HEK293T (cell line): ENCODE measurements at regions not wholly inside any gene's neighbourhood (a gene's known extent, or its start where the extent isn't known, plus 50 kb on each side); places are given as distances from the start of the nearest gene placed in this dataset.

Source experiments
- CTCF ChIA-PET: fragments of 350-600 bp; formaldehyde crosslinking; extraction: SDS; loops from one replicate; lab custom pipeline; 2021; ENCODE audit warnings: antibody characterized with exemption, inconsistent platforms; lab: Yijun Ruan, JAX
- POLR2A ChIA-PET: fragments of 350-600 bp; formaldehyde crosslinking; extraction: SDS; loops from one replicate; lab custom pipeline; 2020; ENCODE audit warnings: antibody characterized with exemption, inconsistent platforms; lab: Yijun Ruan, JAX
- DNase-seq: peaks from one replicate; pipeline ENCODE4 v3.0.0; 2012; ENCODE audit warnings: mixed read lengths; ENCODE audit errors: extremely low spot score
- ARNT ChIP-seq: fragments of 450-650 bp; IDR thresholded peaks from 2 replicates; pipeline ENCODE4 v1.6.1; 2017; ENCODE audit warnings: mild to moderate bottlenecking
- BHLHE40 ChIP-seq: fragments of 450-650 bp; IDR thresholded peaks from 2 replicates; pipeline ENCODE4 v1.6.1; 2016; ENCODE audit warnings: mild to moderate bottlenecking, moderate library complexity, borderline replicate concordance
- CTBP1 ChIP-seq: fragments of 450-650 bp; IDR thresholded peaks from 2 replicates; pipeline ENCODE4 v1.6.1; 2016; ENCODE audit warnings: borderline replicate concordance
- ELF4 ChIP-seq: fragments of 450-650 bp; IDR thresholded peaks from 2 replicates; pipeline ENCODE4 v1.6.1; 2017; ENCODE audit warnings: antibody characterized with exemption
- FOXA1 ChIP-seq: fragments of 450-650 bp; IDR thresholded peaks from 2 replicates; pipeline ENCODE4 v1.6.1; 2016; ENCODE audit warnings: mild to moderate bottlenecking
- FOXK2 ChIP-seq: fragments of 450-650 bp; IDR thresholded peaks from 2 replicates; pipeline ENCODE4 v1.6.1; 2016; ENCODE audit warnings: mild to moderate bottlenecking
- FOXM1 ChIP-seq: fragments of 450-650 bp; IDR thresholded peaks from 2 replicates; pipeline ENCODE4 v1.6.1; 2017; ENCODE audit warnings: mild to moderate bottlenecking, borderline replicate concordance
- HDGF ChIP-seq: fragments of 450-650 bp; IDR thresholded peaks from 2 replicates; pipeline ENCODE4 v1.6.1; 2017; ENCODE audit warnings: antibody characterized with exemption, borderline replicate concordance
- L3MBTL2 ChIP-seq: fragments of 450-650 bp; conservative IDR thresholded peaks from 2 replicates; pipeline ENCODE4 v1.6.1; 2016; ENCODE audit warnings: mild to moderate bottlenecking
- LEF1 ChIP-seq: fragments of 450-650 bp; IDR thresholded peaks from 2 replicates; pipeline ENCODE4 v1.6.1; 2017; ENCODE audit warnings: mild to moderate bottlenecking, borderline replicate concordance
- NFRKB ChIP-seq: fragments of 450-650 bp; IDR thresholded peaks from 2 replicates; pipeline ENCODE4 v1.6.1; 2016; ENCODE audit warnings: mild to moderate bottlenecking, moderate library complexity
- SP1 ChIP-seq: fragments of 450-650 bp; IDR thresholded peaks from 2 replicates; pipeline ENCODE4 v1.6.1; 2017
- SUZ12 ChIP-seq: fragments of 450-650 bp; IDR thresholded peaks from 2 replicates; pipeline ENCODE4 v1.6.1; 2016; ENCODE audit warnings: mild to moderate bottlenecking
- TARDBP ChIP-seq: fragments of 450-650 bp; IDR thresholded peaks from 2 replicates; pipeline ENCODE4 v1.6.1; 2016
- ZNF384 ChIP-seq: fragments of 450-650 bp; IDR thresholded peaks from 2 replicates; pipeline ENCODE4 v1.6.1; 2016
- TF ChIP-seq, protein P1 (sequence below): fragments of 450-650 bp; IDR thresholded peaks from 2 replicates; pipeline ENCODE4 v1.6.1; 2016

DNA sequence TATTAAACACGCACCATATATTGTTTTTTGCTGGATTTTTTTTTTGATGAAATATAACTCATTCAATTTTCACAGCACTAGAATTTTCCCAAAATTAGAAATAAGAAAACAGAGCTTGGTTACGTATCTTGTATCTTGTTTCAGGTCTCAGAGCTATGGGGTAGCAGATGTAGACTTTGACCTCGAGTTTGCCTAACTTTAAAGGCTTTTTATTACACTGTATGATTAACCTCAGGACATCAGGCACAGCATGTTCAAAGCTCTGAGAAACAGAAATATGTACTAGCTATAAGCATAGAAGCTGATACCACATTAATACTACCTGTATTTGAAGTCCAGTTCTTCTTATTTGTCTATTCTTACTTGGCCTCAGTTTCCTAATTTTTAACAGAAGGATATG, 171.9 kb upstream of the KITLG start:
- no peak for TF ChIP-seq ZNF384
- no peak for TF ChIP-seq FOXA1
- no peak for TF ChIP-seq ARNT
- no peak for TF ChIP-seq ELF4
- no peak for TF ChIP-seq SP1
- TF ChIP-seq NFRKB, result no peak
- no peak for TF ChIP-seq TARDBP
- no peak for TF ChIP-seq SUZ12
- TF ChIP-seq BHLHE40, result no peak
- TF ChIP-seq HDGF, result no peak
- TF ChIP-seq CTBP1, result no peak
- no peak for TF ChIP-seq L3MBTL2
- TF ChIP-seq, protein P1, sequence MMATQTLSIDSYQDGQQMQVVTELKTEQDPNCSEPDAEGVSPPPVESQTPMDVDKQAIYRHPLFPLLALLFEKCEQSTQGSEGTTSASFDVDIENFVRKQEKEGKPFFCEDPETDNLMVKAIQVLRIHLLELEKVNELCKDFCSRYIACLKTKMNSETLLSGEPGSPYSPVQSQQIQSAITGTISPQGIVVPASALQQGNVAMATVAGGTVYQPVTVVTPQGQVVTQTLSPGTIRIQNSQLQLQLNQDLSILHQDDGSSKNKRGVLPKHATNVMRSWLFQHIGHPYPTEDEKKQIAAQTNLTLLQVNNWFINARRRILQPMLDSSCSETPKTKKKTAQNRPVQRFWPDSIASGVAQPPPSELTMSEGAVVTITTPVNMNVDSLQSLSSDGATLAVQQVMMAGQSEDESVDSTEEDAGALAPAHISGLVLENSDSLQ, result no peak
- TF ChIP-seq FOXK2, result no peak
- no peak for TF ChIP-seq LEF1
- TF ChIP-seq FOXM1, result no peak
- DNase-seq, result no peak
- CTCF ChIA-PET, result no interaction called here
- POLR2A ChIA-PET, result no interaction called here

DNA sequence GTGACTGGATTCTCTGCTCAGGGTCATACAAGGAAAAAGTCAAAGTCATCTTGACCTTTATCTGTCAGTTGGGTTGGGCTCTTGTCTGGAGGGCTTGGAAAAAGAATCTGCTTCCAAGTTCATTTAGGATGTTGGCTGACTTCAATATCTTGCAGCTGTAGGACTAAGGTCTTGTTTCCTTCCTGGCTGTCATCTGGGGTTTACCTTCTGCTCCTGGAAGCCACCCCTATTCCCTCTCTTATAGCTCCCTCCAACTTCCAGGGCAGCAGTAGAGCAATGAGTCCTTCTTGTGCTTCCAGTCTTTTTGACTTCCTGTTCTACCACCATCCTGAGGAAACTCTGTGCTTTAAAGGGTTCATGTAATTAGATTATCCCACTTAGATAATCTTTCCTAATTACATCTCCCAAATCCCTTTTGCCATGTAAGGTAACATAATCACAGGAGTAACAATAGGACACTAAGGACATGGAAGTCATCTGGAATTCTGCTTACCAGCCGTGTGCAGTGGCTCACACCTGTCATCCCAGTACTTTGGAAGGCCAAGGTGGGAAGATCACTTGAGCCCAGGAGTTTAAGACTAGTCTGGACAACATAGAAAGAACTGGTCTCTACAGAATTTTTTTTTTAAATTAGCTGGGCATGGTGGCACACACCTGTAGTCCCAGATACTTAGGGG, 170.7 kb upstream of the KITLG start:
- POLR2A ChIA-PET, result no interaction called here
- CTCF ChIA-PET, result no interaction called here
- no peak for DNase-seq
- TF ChIP-seq FOXM1, result no peak
- TF ChIP-seq CTBP1, result no peak
- no peak for TF ChIP-seq FOXA1
- no peak for TF ChIP-seq FOXK2
- no peak for TF ChIP-seq TARDBP
- TF ChIP-seq, protein P1, result no peak
- no peak for TF ChIP-seq SP1
- no peak for TF ChIP-seq BHLHE40
- no peak for TF ChIP-seq NFRKB
- no peak for TF ChIP-seq HDGF
- TF ChIP-seq ARNT, result no peak
- TF ChIP-seq L3MBTL2, result no peak
- TF ChIP-seq LEF1, result no peak
- TF ChIP-seq SUZ12, result no peak

DNA sequence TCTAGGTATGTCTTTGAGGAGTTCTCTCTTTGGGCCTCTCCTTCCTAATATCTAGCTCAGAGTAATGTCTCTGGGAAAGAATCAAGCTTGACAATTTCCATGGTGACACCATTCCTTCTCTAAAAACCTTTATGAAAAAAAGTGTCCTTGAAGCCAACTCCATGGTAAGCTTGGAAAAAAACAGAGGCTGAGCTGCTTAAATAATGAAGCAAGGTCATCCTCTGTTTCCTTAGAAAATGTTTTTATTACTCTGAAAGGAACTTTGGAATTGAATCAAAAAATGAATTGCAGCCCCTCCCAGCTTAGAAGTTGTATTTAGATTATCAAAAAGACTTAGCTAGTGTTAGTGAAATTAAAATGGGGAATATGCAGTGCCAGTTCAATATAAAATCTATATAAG, 166.1 kb upstream of the KITLG start:
- ChIA-PET CTCF (no interaction called here), POLR2A (no interaction called here)
- no peak for DNase-seq
- TF ChIP-seq LEF1 (no peak), ELF4 (no peak), BHLHE40 (no peak)

DNA sequence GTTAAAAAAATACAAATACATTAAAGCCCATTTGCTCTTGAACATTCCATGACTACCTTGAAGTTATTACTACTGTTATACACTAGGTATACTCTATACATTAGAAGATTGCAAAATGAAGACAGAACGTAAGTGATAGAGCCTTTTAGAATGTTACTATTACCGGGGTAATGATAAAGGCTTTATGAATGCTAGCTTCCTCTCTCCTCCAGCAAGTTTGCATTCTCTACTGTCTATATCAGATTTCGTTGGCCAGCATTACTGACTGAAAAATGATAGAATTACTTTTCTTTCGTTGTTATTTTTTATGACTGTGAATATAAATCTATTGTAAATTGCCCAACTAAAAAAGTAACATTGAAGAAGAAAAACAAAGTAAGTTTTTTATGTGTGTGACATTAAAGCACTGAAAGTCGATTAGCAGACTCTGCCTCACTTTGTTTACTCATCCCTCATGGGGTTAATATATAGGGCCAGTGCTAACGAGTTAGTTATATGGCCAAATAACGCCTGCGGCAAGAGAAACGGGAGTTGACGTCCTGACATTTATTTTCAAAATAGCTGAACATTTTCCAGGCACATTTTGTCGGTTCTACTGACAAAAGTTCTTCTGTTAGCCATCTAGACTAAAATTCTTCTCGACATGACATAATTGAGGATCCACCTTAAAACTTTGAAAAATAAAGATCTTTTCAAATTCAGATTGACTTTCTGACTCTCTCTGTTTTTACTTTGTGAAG, 163.8 kb upstream of the KITLG start:
- DNase-seq, result no peak
- POLR2A ChIA-PET, result no interaction called here
- TF ChIP-seq FOXK2 (no peak), LEF1 (no peak), L3MBTL2 (no peak), BHLHE40 (no peak), ZNF384 (no peak), SUZ12 (no peak), FOXM1 (no peak), ELF4 (no peak), HDGF (no peak)
- CTCF ChIA-PET, result no interaction called here

DNA sequence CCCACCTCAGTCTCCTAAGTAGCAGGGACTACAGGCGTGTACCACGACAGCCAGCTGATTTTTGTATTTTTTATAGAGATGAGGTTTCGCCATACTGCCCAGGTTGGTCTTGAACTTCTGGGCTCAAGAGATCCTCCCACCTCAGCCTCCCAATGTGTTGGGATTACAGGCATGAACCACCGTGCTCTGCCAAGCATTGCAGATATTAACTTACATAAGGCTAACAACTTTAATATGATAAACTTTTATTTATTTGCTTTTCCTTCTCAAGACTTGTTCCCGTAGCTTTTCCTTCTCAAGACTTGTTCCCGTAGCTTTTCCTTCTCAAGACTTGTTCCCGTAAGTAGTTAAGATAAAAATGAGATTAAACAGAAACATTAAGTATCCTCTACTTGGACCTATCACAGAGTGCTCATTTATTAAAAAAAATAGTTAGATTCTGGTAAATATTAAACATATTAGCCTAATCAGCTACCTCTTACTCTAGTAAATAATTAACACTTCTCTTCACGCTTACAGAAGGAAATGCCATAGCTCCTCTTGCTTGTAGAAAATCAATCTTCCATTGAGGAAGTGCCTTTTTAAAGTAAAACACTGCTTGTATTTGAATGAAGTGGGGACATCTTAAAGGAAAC, 157.7 kb upstream of the KITLG start:
- ChIA-PET POLR2A (no interaction called here), CTCF (no interaction called here)
- TF ChIP-seq ELF4, result no peak
- no peak for TF ChIP-seq FOXM1
- TF ChIP-seq CTBP1, result no peak
- TF ChIP-seq TARDBP, result no peak
- TF ChIP-seq BHLHE40, result no peak
- no peak for TF ChIP-seq ZNF384
- TF ChIP-seq FOXK2, result no peak
- no peak for TF ChIP-seq FOXA1
- TF ChIP-seq, protein P1, result no peak
- DNase-seq, result no peak

DNA sequence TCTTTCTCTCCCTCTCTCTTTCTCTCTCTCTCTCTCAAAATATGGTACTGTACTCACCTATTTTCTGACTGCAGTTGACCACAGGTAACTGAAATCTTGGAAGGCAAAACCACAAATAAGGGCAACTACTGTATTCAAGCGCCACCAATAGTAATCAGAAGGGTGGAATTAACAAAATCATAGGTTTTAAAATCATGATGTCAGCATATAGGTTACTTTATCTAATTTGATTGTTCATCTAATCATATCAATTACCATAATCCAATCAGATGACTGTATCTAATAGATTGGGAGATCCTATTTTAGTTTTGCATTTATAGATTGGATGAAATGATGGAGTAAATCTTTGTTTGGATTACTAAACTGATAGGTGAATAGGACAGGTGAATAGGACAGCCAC, 155.8 kb upstream of the KITLG start:
- DNase-seq, result no peak
- CTCF ChIA-PET, result no interaction called here
- POLR2A ChIA-PET, result no interaction called here
- TF ChIP-seq ELF4, result no peak
- TF ChIP-seq, protein P1, result no peak
- no peak for TF ChIP-seq L3MBTL2
- no peak for TF ChIP-seq HDGF
- no peak for TF ChIP-seq TARDBP
- TF ChIP-seq FOXK2, result no peak
- no peak for TF ChIP-seq SP1
